ENCODE measurements at regions not wholly inside any gene's neighbourhood (a gene's known extent, or its start where the extent isn't known, plus 50 kb on each side); places are given as distances from the start of the nearest gene placed in this dataset.

- WGBS, 2 donors: 28 to 30% methylated on average over 28 of the region's 28 CpGs
Measured at GRCh38 chr2:235263205-235264120, 230.4 kb upstream of the AGAP1 start.

GRCh38 chr2:235264121-235264493 lies 229.7 kb upstream of the AGAP1 start:
- H3K27ac ChIP-seq: peak overlapping the region in 2 of 4 donors; percentile 13 to 59
- TF ChIP-seq CTCF (IDR thresholded peaks at IDR 0.05) (no peak), POLR2A (IDR thresholded peaks at IDR 0.05) (no peak)
- peaks cover 0 to 34% (median 0%) of the 10 kb centered on the region in 4 donors for H3K27me3 ChIP-seq
- intact Hi-C loops (cut with DNase I): no loop called here
- no peaks in the 10 kb centered on the region for H3K9me3 ChIP-seq
- WGBS, 2 donors: 60% methylated on average over 1 of the region's 1 CpG
- peaks cover 0 to 9% (median 0%) of the 10 kb centered on the region in 3 donors for H3K4me1 ChIP-seq
- no peak for DNase-seq
- H3K36me3 ChIP-seq: no peaks in the 10 kb centered on the region
- H3K4me3 ChIP-seq: peak overlapping the region in 1 of 4 donors; percentile 21

More at GRCh38 chr2:235263205-235264120, 230.4 kb upstream of the AGAP1 start:
- Histone ChIP-seq H3K4me3 (peak overlapping the region in 1 of 4 donors; percentile 21), H3K36me3 (no peaks in the 10 kb centered on the region), H3K27ac (peak overlapping the region in 2 of 4 donors; percentile 13 to 59), H3K9me3 (no peaks in the 10 kb centered on the region), H3K4me1 (peaks cover 0 to 9% (median 0%) of the 10 kb centered on the region in 3 donors), H3K27me3 (peaks cover 0 to 34% (median 0%) of the 10 kb centered on the region in 4 donors)
- intact Hi-C loops (cut with DNase I): no loop called here
- TF ChIP-seq CTCF (IDR thresholded peaks at IDR 0.05): no peak
- DNase-seq: no peak

DNA sequence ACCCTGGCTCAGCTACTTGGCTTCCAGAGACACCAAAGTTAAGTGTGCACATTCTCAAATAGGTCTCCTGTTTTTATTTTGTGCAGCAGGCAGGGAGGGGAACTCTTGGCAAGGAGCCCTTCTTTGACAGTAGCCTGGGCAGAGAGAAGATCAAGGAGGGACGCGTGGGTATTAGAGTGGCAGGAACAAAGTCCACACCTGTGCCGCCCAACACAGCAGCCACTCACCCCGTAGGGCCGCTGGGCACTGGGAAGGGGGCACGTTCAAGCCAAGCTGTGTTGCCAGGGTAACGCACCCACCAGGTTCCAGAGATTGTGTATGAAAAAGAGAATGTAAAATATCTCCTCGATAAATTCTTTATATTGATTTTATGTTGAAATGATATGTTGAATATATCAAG lies 229.3 kb upstream of the AGAP1 start:
- Histone ChIP-seq H3K36me3 (no peaks in the 10 kb centered on the region), H3K27ac (no peak overlapping the region), H3K4me1 (peaks cover 0 to 9% (median 0%) of the 10 kb centered on the region in 3 donors), H3K27me3 (peaks cover 0 to 34% (median 0%) of the 10 kb centered on the region in 4 donors), H3K4me3 (no peak overlapping the region), H3K9me3 (no peaks in the 10 kb centered on the region)
- DNase-seq: no peak
- WGBS, 2 donors: 80 to 87% methylated on average over 8 of the region's 8 CpGs
- intact Hi-C loops (cut with DNase I): no loop called here
- TF ChIP-seq CTCF (IDR thresholded peaks at IDR 0.05) (no peak), POLR2A (IDR thresholded peaks at IDR 0.05) (no peak)

DNA sequence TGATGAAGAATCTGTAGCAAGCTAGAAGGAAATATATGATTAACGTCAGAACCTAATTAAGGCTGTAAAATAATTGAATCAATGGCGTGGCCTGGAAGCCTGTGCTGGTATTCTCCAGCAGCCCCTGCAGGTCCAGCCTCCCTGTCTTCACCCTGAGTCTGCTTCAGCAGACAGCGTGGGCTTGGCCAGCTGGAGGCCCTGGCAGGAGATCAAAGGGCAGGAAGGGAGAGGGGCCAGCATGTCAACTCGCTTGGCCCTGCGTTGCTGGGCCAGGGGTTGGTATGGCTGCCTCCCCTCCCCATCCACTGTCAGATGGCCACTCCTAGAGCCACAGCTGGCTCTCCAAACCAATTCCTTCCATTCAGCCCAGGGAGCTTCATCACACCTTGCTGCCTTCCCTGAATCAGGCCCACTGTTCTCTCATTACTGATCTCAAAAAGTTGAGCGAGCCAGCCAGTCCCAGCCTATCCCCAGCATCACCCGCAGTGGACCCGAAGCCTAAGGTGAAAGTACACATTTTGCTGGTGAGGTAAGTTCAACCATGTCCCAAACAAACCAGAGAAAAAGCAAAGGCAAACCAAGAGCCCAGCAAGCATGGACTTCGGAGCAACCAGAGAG lies 228.4 kb upstream of the AGAP1 start:
- peaks cover 0 to 34% (median 0%) of the 10 kb centered on the region in 4 donors for H3K27me3 ChIP-seq
- H3K4me3 ChIP-seq: no peak overlapping the region
- H3K9me3 ChIP-seq: no peaks in the 10 kb centered on the region
- DNase-seq: no peak
- H3K27ac ChIP-seq: no peak overlapping the region
- TF ChIP-seq CTCF (IDR thresholded peaks at IDR 0.05): no peak
- no peak for TF ChIP-seq POLR2A (IDR thresholded peaks at IDR 0.05)
- H3K4me1 ChIP-seq: peaks cover 0 to 9% (median 0%) of the 10 kb centered on the region in 3 donors
- 62 to 93% methylated on average over 5 to 6 of the region's 9 CpGs for WGBS, 2 donors
- no peaks in the 10 kb centered on the region for H3K36me3 ChIP-seq
- intact Hi-C loops (cut with DNase I): no loop called here

DNA sequence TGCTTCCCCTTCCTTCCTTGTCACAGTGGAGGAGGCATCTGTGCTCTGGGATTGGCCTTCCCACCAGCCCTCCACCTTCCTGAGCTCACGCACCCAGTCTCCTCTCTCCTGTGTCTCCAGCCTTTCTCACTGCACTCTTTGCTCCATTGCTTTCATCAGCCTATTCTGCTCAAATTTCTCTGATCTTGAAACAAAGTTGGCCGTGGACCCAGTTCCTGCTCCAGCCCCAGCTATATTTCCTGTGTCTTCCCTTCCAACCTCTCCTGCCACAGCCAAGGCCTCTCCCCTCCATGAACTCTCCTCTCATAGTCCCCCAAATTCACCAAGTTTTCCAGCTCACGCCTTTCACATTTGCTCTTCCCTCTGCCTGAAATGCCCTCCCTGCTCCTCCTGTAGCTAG lies 226.6 kb upstream of the AGAP1 start:
- intact Hi-C loops (cut with DNase I): no loop called here
- H3K27ac ChIP-seq: no peak overlapping the region
- peaks cover 0 to 9% (median 0%) of the 10 kb centered on the region in 3 donors for H3K4me1 ChIP-seq
- H3K9me3 ChIP-seq: no peaks in the 10 kb centered on the region
- no peaks in the 10 kb centered on the region for H3K36me3 ChIP-seq
- H3K4me3 ChIP-seq: no peak overlapping the region
- WGBS, 2 donors: 75 to 84% methylated on average over 3 of the region's 3 CpGs
- TF ChIP-seq POLR2A (IDR thresholded peaks at IDR 0.05): no peak
- no peak for TF ChIP-seq CTCF (IDR thresholded peaks at IDR 0.05)
- peaks cover 0 to 34% (median 0%) of the 10 kb centered on the region in 4 donors for H3K27me3 ChIP-seq
- no peak for DNase-seq
